OCI-LY3 (cell line): ENCODE measurements at regions not wholly inside any gene's neighbourhood (a gene's known extent, or its start where the extent isn't known, plus 50 kb on each side); places are given as distances from the start of the nearest gene placed in this dataset.

Experiments
- H2AFZ ChIP-seq: fragments of 200-600, 300-600 bp; shearing (Covaris generic); 2 replicates; pipeline ENCODE4 v1.6.0; 2014; ENCODE audit warnings: antibody characterized with exemption, low read depth, low read length
- H3K27ac ChIP-seq: fragments of 200-600, 300-600 bp; sonication (generic); 2 replicates; pipeline ENCODE4 v1.5.1; 2014; ENCODE audit warnings: mild to moderate bottlenecking, low read length, moderate library complexity, mixed read lengths
- H3K27me3 ChIP-seq: fragments of 200-600, 300-600 bp; sonication (generic); 2 replicates; pipeline ENCODE4 v1.6.1; 2014; ENCODE audit warnings: low read depth, low read length, mixed read lengths
- H3K36me3 ChIP-seq: fragments of 200-600, 300-600 bp; sonication (generic); replicated peaks from 2 replicates; pipeline ENCODE3; 2014; ENCODE audit warnings: low read depth, low read length, mixed read lengths
- H3K4me1 ChIP-seq: fragments of 300-600, 200-600 bp; sonication (generic); 2 replicates; pipeline ENCODE4 v1.6.1; 2014; ENCODE audit warnings: low read length, mixed read lengths
- H3K4me2 ChIP-seq: fragments of 200-600, 300-600 bp; sonication (generic); 2 replicates; pipeline ENCODE4 v1.6.1; 2014; ENCODE audit warnings: low read length, mixed read lengths
- H3K4me3 ChIP-seq: fragments of 300-600, 200-600 bp; sonication (generic); 2 replicates; pipeline ENCODE4 v1.5.1; 2014; ENCODE audit warnings: antibody characterized with exemption, mild to moderate bottlenecking, low read length, moderate library complexity
- H3K79me2 ChIP-seq: fragments of 300-600, 200-600 bp; shearing (Covaris generic); 2 replicates; pipeline ENCODE4 v1.6.1; 2014; ENCODE audit warnings: mild to moderate bottlenecking, low read length, mixed read lengths
- H3K9ac ChIP-seq: fragments of 300-600, 200-600 bp; shearing (Covaris generic); 2 replicates; pipeline ENCODE4 v1.6.0; 2014; ENCODE audit warnings: mild to moderate bottlenecking, low read length, moderate library complexity
- H3K9me3 ChIP-seq: fragments of 200-600, 300-600 bp; shearing (Covaris generic); 2 replicates; pipeline ENCODE4 v1.6.1; 2014; ENCODE audit warnings: low read length, mixed read lengths; ENCODE audit not compliant: insufficient read depth
- H4K20me1 ChIP-seq: fragments of 200-600, 300-600 bp; sonication (generic); 2 replicates; pipeline ENCODE4 v1.6.1; 2016; ENCODE audit warnings: low read length, mixed read lengths; ENCODE audit not compliant: insufficient read depth
- CTCF ChIP-seq: fragments of 200-600, 300-600 bp; sonication (generic); IDR thresholded peaks from 2 replicates; pipeline ENCODE4 v1.5.1; 2014; ENCODE audit warnings: antibody characterized with exemption, low read length, low read depth
- EZH2phosphoT487 ChIP-seq: fragments of 200-600 bp; shearing (Covaris generic); IDR thresholded peaks from 2 replicates; pipeline ENCODE4 v1.6.1; 2018; ENCODE audit warnings: antibody characterized with exemption, mixed run types, low read depth

GRCh38 chr5:126369995-126370731, 53.0 kb upstream of the GRAMD2B start:
- Histone ChIP-seq H3K4me3 (no peak overlapping the region), H3K4me2 (peak overlapping the region; percentile 12; the same call in 1 of the 2 replicates), H3K4me1 (peaks cover 25% of the 10 kb centered on the region), H3K27ac (no peak overlapping the region), H3K36me3 (no peaks in the 10 kb centered on the region), H3K9me3 (no peaks in the 10 kb centered on the region), H2AFZ (peak overlapping the region; percentile 49; the same call in 1 of the 2 replicates), H3K9ac (no peak overlapping the region), H3K27me3 (no peaks in the 10 kb centered on the region), H4K20me1 (no peaks in the 10 kb centered on the region), H3K79me2 (no peaks in the 10 kb centered on the region)
- no peak for TF ChIP-seq EZH2phosphoT487
- no peak for TF ChIP-seq CTCF

- no peaks in the 10 kb centered on the region for H3K79me2 ChIP-seq
- peaks cover 25% of the 10 kb centered on the region for H3K4me1 ChIP-seq
- H3K4me2 ChIP-seq: peak overlapping the region; percentile 12; the same call in 1 of the 2 replicates
- H3K9ac ChIP-seq: no peak overlapping the region
- no peak overlapping the region for H3K27ac ChIP-seq
- H2AFZ ChIP-seq: peak overlapping the region; percentile 65; the same call in 1 of the 2 replicates
- TF ChIP-seq CTCF: no peak
- no peak overlapping the region for H3K4me3 ChIP-seq
- no peaks in the 10 kb centered on the region for H3K36me3 ChIP-seq
- H3K27me3 ChIP-seq: no peaks in the 10 kb centered on the region
- no peaks in the 10 kb centered on the region for H3K9me3 ChIP-seq
- no peaks in the 10 kb centered on the region for H4K20me1 ChIP-seq
Measured at GRCh38 chr5:126370796-126371718, 52.2 kb upstream of the GRAMD2B start.

- H3K4me2 ChIP-seq: no peak overlapping the region
- no peak for TF ChIP-seq EZH2phosphoT487
- TF ChIP-seq CTCF: no peak
- no peak overlapping the region for H3K9ac ChIP-seq
- H3K4me1 ChIP-seq: peaks cover 19% of the 10 kb centered on the region
- H4K20me1 ChIP-seq: no peaks in the 10 kb centered on the region
- no peak overlapping the region for H3K27ac ChIP-seq
- H3K79me2 ChIP-seq: no peaks in the 10 kb centered on the region
- no peaks in the 10 kb centered on the region for H3K27me3 ChIP-seq
- no peaks in the 10 kb centered on the region for H3K9me3 ChIP-seq
- no peak overlapping the region for H3K4me3 ChIP-seq
- H3K36me3 ChIP-seq: no peaks in the 10 kb centered on the region
- H2AFZ ChIP-seq: 0 out of 2 replicates have a peak overlapping the region, but pooled peaks have one; percentile 30
Measured at GRCh38 chr5:126373375-126374108, 49.7 kb upstream of the GRAMD2B start.
